Fibroblast of lung (primary cell): ENCODE measurements at regions not wholly inside any gene's neighbourhood (a gene's known extent, or its start where the extent isn't known, plus 50 kb on each side); places are given as distances from the start of the nearest gene placed in this dataset.
A peak's percentile ranks its signal among the peaks of the same experiment; 100 is the strongest.

ENCODE experiments used
- DNase-seq, 2 donors: peaks; one replicate each; pipeline versions ENCODE4 v3.0.0 to v3.0.0-alpha.2; 2010; ENCODE audit warnings: low read depth in 2 of 2
- H2AFZ ChIP-seq: 2 replicates; pipeline ENCODE4 v1.5.1; 2012; ENCODE audit warnings: low read length, control low read depth, inconsistent platforms
- H3K27ac ChIP-seq: 2 replicates; pipeline ENCODE4 v1.5.1; 2011; ENCODE audit warnings: low read length, control low read depth; ENCODE audit not compliant: insufficient read depth
- H3K27me3 ChIP-seq: 2 replicates; pipeline ENCODE4 v1.5.1; 2011; ENCODE audit warnings: mild to moderate bottlenecking, low read length; ENCODE audit not compliant: control insufficient read depth, insufficient read depth
- H3K36me3 ChIP-seq: 2 replicates; pipeline ENCODE4 v1.5.1; 2011; ENCODE audit warnings: low read length; ENCODE audit not compliant: control insufficient read depth, insufficient read depth
- H3K4me1 ChIP-seq: 2 replicates; pipeline ENCODE4 v1.5.1; 2011; ENCODE audit warnings: low read length; ENCODE audit not compliant: control insufficient read depth, insufficient read depth; ENCODE audit errors: extremely low read depth
- H3K4me2 ChIP-seq: 2 replicates; pipeline ENCODE4 v1.5.1; 2011; ENCODE audit warnings: low read length, control low read depth; ENCODE audit not compliant: insufficient read depth; ENCODE audit errors: extremely low read depth
- H3K4me3 ChIP-seq, 4 experiments: fragments of 200-600 bp in 1 of 4; sonication (generic) in 1 of 4; replicated peaks in 1 of 4; 2 replicates each; pipeline ENCODE4 v1.5.1; 2011 to 2016; ENCODE audit warnings: low read length in 4 of 4, low read depth in 3 of 4, mild to moderate bottlenecking in 3 of 4, control low read depth in 2 of 4, inconsistent platforms in 1 of 4, mixed read lengths in 1 of 4; ENCODE audit not compliant: insufficient read depth in 1 of 4; ENCODE audit errors: control extremely low read depth in 1 of 4
- H3K79me2 ChIP-seq: 2 replicates; pipeline ENCODE4 v1.5.1; 2012; ENCODE audit warnings: mild to moderate bottlenecking, low read length, inconsistent platforms; ENCODE audit not compliant: control insufficient read depth, insufficient read depth
- H3K9ac ChIP-seq: 2 replicates; pipeline ENCODE4 v1.5.1; 2011; ENCODE audit warnings: mild to moderate bottlenecking, low read length, control low read depth; ENCODE audit not compliant: insufficient read depth
- H3K9me3 ChIP-seq: 2 replicates; pipeline ENCODE4 v1.5.1; 2012; ENCODE audit warnings: low read depth, low read length; ENCODE audit not compliant: control insufficient read depth, insufficient read depth
- H4K20me1 ChIP-seq: 2 replicates; pipeline ENCODE4 v1.5.1; 2011; ENCODE audit warnings: low read length; ENCODE audit not compliant: control insufficient read depth, insufficient read depth; ENCODE audit errors: extremely low read depth
- CTCF ChIP-seq, 2 donors: IDR thresholded peaks in 1 of 2; conservative IDR thresholded peaks in 1 of 2; 1 replicate in 1 of 2; 2 replicates in 1 of 2; pipeline ENCODE4 v1.5.1; 2011 to 2012; ENCODE audit warnings: low read length in 2 of 2, control low read depth in 1 of 2, inconsistent platforms in 1 of 2, low read depth in 1 of 2, mild to moderate bottlenecking in 1 of 2
- EZH2 ChIP-seq: IDR thresholded peaks from 2 replicates; pipeline ENCODE4 v1.5.1; 2012; ENCODE audit warnings: low read length, control low read depth, mild to moderate bottlenecking; ENCODE audit errors: missing control alignments

DNA sequence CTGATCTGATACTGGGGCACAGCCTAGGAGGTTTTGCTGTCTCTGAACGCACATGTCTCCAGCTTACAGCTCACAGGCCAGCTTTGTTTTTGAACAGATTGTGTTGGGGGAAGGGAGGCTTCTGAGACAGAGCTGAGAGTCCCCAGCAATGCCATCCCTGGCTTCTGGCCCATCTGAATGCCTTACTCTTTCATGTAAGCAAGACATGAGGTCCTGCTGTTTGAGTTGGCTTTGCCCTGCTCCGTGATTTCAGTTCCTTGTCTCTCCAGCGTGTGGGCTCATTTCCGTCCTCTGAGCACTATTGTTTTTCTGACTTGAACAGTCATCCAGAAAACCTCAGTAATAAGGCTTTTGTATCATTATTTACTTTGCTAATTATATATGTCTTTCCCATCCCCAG lies 194.9 kb upstream of the TNP1 start:
- Histone ChIP-seq H3K4me3 (no peak overlapping the region), H3K9ac (no peak overlapping the region), H3K27me3 (no peaks in the 10 kb centered on the region), H3K36me3 (no peaks in the 10 kb centered on the region), H4K20me1 (no peaks in the 10 kb centered on the region), H3K9me3 (no peaks in the 10 kb centered on the region), H3K79me2 (no peaks in the 10 kb centered on the region), H3K4me2 (no peak overlapping the region), H2AFZ (no peak overlapping the region), H3K27ac (no peak overlapping the region), H3K4me1 (no peaks in the 10 kb centered on the region)
- DNase-seq: peak in 1 of 2 donors; percentile 65
- TF ChIP-seq EZH2 (no peak), CTCF (conservative IDR thresholded peaks at IDR 0.05 in 1 of 2, IDR thresholded peaks at IDR 0.05 in 1 of 2; ENCODE audit: low read depth in 1 of 2, low read length in 2 of 2) (no peak)

GRCh38 chr2:217052856-217053577 lies 193.2 kb upstream of the TNP1 start:
- no peaks in the 10 kb centered on the region for H4K20me1 ChIP-seq

DNA sequence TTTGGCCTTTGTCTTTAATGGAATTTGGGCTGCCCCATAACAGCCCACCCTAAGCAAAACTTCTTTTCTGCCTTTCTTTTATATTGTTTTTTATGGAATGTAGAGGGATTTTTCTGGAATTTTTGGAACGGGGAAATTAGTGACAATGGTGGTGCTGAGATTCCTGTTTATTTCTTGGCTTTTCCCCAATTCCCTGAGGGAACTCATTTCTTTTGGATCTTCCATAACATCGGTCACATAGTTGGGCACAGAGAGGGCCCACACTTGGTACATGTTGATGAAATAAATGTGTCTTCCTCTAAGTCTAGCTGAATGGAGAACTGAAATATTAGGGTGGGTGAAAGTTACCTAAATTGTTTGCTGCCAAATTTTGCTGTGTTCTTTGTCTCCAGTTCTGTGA lies 191.6 kb upstream of the TNP1 start:
- Histone ChIP-seq H4K20me1 (no peaks in the 10 kb centered on the region), H2AFZ (no peak overlapping the region), H3K36me3 (no peaks in the 10 kb centered on the region), H3K4me3 (no peak overlapping the region), H3K9ac (no peak overlapping the region), H3K27me3 (no peaks in the 10 kb centered on the region), H3K4me2 (no peak overlapping the region), H3K9me3 (no peaks in the 10 kb centered on the region), H3K4me1 (peaks cover 2% of the 10 kb centered on the region), H3K79me2 (no peaks in the 10 kb centered on the region), H3K27ac (no peak overlapping the region)
- DNase-seq: no peak
- TF ChIP-seq CTCF (conservative IDR thresholded peaks at IDR 0.05 in 1 of 2, IDR thresholded peaks at IDR 0.05 in 1 of 2; ENCODE audit: low read depth in 1 of 2, low read length in 2 of 2) (no peak), EZH2 (no peak)

More at GRCh38 chr2:217052856-217053577, 193.2 kb upstream of the TNP1 start:
- no peak overlapping the region for H3K27ac ChIP-seq
- H3K9ac ChIP-seq: no peak overlapping the region
- no peak overlapping the region for H2AFZ ChIP-seq
- no peaks in the 10 kb centered on the region for H3K36me3 ChIP-seq
- TF ChIP-seq EZH2 (no peak), CTCF (conservative IDR thresholded peaks at IDR 0.05 in 1 of 2, IDR thresholded peaks at IDR 0.05 in 1 of 2; ENCODE audit: low read depth in 1 of 2, low read length in 2 of 2) (no peak)
- H3K9me3 ChIP-seq: no peaks in the 10 kb centered on the region
- no peak overlapping the region for H3K4me2 ChIP-seq
- no peaks in the 10 kb centered on the region for H3K4me1 ChIP-seq
- no peak overlapping the region for H3K4me3 ChIP-seq
- H3K27me3 ChIP-seq: no peaks in the 10 kb centered on the region
- no peaks in the 10 kb centered on the region for H3K79me2 ChIP-seq
- no peak for DNase-seq
